ENCODE measurements at regions not wholly inside any gene's neighbourhood (a gene's known extent, or its start where the extent isn't known, plus 50 kb on each side); places are given as distances from the start of the nearest gene placed in this dataset.

- no peak overlapping the region for H2AFZ ChIP-seq
- Mint-ChIP-seq H3K4me3 (no peak overlapping the region), H3K27ac (no peak overlapping the region), H3K36me3 (ENCODE audit: low read depth) (peaks cover 25% of the 10 kb centered on the region), H3K9me3 (peaks cover 19% of the 10 kb centered on the region), H3K4me1 (no peaks in the 10 kb centered on the region), H3K27me3 (ENCODE audit: insufficient read depth, low read depth, poor library complexity) (no peaks in the 10 kb centered on the region)
- no peaks in the 10 kb centered on the region; the same call in none of the 2 replicates for H3K36me3 ChIP-seq (ENCODE audit: insufficient read depth)
- H4K20me1 ChIP-seq (replicated peaks; ENCODE audit: insufficient read depth) = peaks cover 4% of the 10 kb centered on the region; the same call in 1 of the 2 replicates
- TF ChIP-seq POLR2AphosphoS5 (IDR thresholded peaks at IDR 0.05; ENCODE audit: low read depth) (no peak), CREB1 (CRISPR knock-in tag; IDR thresholded peaks at IDR 0.05; ENCODE audit: low read depth) (no peak), NANOG (IDR thresholded peaks at IDR 0.05; ENCODE audit: borderline replicate concordance) (no peak), JUNB (IDR thresholded peaks at IDR 0.05; ENCODE audit: unreplicated experiment) (no peak)
- TF ChIP-seq, protein P1, sequence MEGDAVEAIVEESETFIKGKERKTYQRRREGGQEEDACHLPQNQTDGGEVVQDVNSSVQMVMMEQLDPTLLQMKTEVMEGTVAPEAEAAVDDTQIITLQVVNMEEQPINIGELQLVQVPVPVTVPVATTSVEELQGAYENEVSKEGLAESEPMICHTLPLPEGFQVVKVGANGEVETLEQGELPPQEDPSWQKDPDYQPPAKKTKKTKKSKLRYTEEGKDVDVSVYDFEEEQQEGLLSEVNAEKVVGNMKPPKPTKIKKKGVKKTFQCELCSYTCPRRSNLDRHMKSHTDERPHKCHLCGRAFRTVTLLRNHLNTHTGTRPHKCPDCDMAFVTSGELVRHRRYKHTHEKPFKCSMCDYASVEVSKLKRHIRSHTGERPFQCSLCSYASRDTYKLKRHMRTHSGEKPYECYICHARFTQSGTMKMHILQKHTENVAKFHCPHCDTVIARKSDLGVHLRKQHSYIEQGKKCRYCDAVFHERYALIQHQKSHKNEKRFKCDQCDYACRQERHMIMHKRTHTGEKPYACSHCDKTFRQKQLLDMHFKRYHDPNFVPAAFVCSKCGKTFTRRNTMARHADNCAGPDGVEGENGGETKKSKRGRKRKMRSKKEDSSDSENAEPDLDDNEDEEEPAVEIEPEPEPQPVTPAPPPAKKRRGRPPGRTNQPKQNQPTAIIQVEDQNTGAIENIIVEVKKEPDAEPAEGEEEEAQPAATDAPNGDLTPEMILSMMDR (conservative IDR thresholded peaks at IDR 0.05; ENCODE audit: low read depth in 2 of 2) = no peak
- ATAC-seq = no peak
- no peak overlapping the region for H3K4me2 ChIP-seq
- H3K27ac ChIP-seq (ENCODE audit: low read depth) = no peak overlapping the region
- no peak for DNase-seq (ENCODE audit: low spot score)
- no peaks in the 10 kb centered on the region for H3F3A ChIP-seq (replicated peaks; ENCODE audit: low read depth)
- no peaks in the 10 kb centered on the region; the same call in none of the 2 replicates for H3K79me2 ChIP-seq (replicated peaks; ENCODE audit: insufficient read depth)
- H3K4me3 ChIP-seq = no peak overlapping the region
- H3K4me1 ChIP-seq (ENCODE audit: insufficient read depth) = 0 out of 2 replicates have a peak, but pooled peaks cover 5% of the 10 kb centered on the region
- H3K9me2 ChIP-seq (ENCODE audit: insufficient read depth) = no peaks in the 10 kb centered on the region
- no peaks in the 10 kb centered on the region for H3K27me3 ChIP-seq (ENCODE audit: insufficient read depth)
Observed at GRCh38 chr1:201775380-201775779, 53.6 kb upstream of the IPO9 start.

DNA sequence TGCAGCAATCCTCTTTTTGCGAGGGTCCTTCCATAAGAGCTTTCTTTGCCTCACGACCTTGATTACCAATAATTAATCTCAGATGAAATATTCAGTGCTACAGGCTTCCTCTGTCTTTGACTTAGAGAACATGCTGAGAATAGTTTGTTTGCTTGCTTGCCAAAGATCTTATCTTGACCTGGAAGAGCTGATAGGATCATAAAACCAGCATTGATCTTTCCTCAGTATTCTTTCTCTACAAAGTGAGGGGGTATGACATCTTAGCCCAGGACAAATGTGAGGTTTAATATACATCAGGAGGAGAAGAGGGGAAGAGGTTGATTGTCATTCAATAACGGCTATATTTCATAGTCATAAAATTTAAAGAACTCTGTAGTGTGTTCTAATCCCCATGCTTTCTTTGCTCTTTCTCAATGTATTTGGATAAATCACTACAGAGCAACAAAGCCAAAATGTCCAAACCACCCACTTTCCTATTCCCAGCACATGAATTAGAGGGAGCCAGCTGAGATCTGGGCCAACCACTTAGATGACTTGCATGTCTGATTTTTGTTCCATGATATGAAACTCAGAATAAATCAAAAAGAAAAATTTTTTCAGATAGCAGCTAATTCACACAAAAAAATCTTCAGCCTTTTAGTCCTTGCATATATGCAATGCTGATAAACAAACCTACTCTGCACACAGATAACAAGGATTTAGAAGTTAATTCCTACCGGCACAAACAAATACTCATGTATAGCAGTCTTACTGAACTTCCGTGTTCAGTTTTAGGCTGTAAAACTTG, 50.5 kb upstream of the IPO9 start:
- H3K27me3 Mint-ChIP-seq (ENCODE audit: insufficient read depth, low read depth, poor library complexity) = no peaks in the 10 kb centered on the region
- H3K4me3 Mint-ChIP-seq = no peak overlapping the region
- Histone ChIP-seq H3K27ac (ENCODE audit: low read depth) (no peak overlapping the region), H3K79me2 (replicated peaks; ENCODE audit: insufficient read depth) (no peaks in the 10 kb centered on the region; the same call in none of the 2 replicates), H4K20me1 (replicated peaks; ENCODE audit: insufficient read depth) (peaks cover 4% of the 10 kb centered on the region; the same call in 1 of the 2 replicates), H3K36me3 (ENCODE audit: insufficient read depth) (peaks cover 13% of the 10 kb centered on the region), H3F3A (replicated peaks; ENCODE audit: low read depth) (no peaks in the 10 kb centered on the region), H3K4me2 (no peak overlapping the region), H3K4me3 (no peak overlapping the region), H3K4me1 (ENCODE audit: insufficient read depth) (0 out of 2 replicates have a peak, but pooled peaks cover 5% of the 10 kb centered on the region), H2AFZ (no peak overlapping the region), H3K9me2 (ENCODE audit: insufficient read depth) (no peaks in the 10 kb centered on the region), H3K27me3 (ENCODE audit: insufficient read depth) (no peaks in the 10 kb centered on the region)
- H3K9me3 Mint-ChIP-seq = peaks cover 6% of the 10 kb centered on the region; the same call in 1 of the 3 replicates
- DNase-seq (ENCODE audit: low spot score) = no peak
- ATAC-seq = no peak
- H3K27ac Mint-ChIP-seq = peak overlapping the region; percentile 14; the same call in 1 of the 2 replicates
- H3K36me3 Mint-ChIP-seq (ENCODE audit: low read depth) = peaks cover 37% of the 10 kb centered on the region
- no peaks in the 10 kb centered on the region for H3K4me1 Mint-ChIP-seq
- TF ChIP-seq POLR2AphosphoS5 (IDR thresholded peaks at IDR 0.05; ENCODE audit: low read depth) (no peak), ZNF331 (CRISPR knock-in tag; IDR thresholded peaks at IDR 0.05; ENCODE audit: low read depth) (no peak), JUNB (IDR thresholded peaks at IDR 0.05; ENCODE audit: unreplicated experiment) (no peak), NANOG (IDR thresholded peaks at IDR 0.05; ENCODE audit: borderline replicate concordance) (no peak), EZH2 (IDR thresholded peaks at IDR 0.05; ENCODE audit: low read depth, unreplicated experiment) (no peak), CREB1 (CRISPR knock-in tag; IDR thresholded peaks at IDR 0.05; ENCODE audit: low read depth) (no peak), EZH2phosphoT487 (IDR thresholded peaks at IDR 0.05; ENCODE audit: unreplicated experiment) (no peak), ZNF114 (CRISPR knock-in tag; IDR thresholded peaks at IDR 0.05) (no peak)
- TF ChIP-seq, protein P2, sequence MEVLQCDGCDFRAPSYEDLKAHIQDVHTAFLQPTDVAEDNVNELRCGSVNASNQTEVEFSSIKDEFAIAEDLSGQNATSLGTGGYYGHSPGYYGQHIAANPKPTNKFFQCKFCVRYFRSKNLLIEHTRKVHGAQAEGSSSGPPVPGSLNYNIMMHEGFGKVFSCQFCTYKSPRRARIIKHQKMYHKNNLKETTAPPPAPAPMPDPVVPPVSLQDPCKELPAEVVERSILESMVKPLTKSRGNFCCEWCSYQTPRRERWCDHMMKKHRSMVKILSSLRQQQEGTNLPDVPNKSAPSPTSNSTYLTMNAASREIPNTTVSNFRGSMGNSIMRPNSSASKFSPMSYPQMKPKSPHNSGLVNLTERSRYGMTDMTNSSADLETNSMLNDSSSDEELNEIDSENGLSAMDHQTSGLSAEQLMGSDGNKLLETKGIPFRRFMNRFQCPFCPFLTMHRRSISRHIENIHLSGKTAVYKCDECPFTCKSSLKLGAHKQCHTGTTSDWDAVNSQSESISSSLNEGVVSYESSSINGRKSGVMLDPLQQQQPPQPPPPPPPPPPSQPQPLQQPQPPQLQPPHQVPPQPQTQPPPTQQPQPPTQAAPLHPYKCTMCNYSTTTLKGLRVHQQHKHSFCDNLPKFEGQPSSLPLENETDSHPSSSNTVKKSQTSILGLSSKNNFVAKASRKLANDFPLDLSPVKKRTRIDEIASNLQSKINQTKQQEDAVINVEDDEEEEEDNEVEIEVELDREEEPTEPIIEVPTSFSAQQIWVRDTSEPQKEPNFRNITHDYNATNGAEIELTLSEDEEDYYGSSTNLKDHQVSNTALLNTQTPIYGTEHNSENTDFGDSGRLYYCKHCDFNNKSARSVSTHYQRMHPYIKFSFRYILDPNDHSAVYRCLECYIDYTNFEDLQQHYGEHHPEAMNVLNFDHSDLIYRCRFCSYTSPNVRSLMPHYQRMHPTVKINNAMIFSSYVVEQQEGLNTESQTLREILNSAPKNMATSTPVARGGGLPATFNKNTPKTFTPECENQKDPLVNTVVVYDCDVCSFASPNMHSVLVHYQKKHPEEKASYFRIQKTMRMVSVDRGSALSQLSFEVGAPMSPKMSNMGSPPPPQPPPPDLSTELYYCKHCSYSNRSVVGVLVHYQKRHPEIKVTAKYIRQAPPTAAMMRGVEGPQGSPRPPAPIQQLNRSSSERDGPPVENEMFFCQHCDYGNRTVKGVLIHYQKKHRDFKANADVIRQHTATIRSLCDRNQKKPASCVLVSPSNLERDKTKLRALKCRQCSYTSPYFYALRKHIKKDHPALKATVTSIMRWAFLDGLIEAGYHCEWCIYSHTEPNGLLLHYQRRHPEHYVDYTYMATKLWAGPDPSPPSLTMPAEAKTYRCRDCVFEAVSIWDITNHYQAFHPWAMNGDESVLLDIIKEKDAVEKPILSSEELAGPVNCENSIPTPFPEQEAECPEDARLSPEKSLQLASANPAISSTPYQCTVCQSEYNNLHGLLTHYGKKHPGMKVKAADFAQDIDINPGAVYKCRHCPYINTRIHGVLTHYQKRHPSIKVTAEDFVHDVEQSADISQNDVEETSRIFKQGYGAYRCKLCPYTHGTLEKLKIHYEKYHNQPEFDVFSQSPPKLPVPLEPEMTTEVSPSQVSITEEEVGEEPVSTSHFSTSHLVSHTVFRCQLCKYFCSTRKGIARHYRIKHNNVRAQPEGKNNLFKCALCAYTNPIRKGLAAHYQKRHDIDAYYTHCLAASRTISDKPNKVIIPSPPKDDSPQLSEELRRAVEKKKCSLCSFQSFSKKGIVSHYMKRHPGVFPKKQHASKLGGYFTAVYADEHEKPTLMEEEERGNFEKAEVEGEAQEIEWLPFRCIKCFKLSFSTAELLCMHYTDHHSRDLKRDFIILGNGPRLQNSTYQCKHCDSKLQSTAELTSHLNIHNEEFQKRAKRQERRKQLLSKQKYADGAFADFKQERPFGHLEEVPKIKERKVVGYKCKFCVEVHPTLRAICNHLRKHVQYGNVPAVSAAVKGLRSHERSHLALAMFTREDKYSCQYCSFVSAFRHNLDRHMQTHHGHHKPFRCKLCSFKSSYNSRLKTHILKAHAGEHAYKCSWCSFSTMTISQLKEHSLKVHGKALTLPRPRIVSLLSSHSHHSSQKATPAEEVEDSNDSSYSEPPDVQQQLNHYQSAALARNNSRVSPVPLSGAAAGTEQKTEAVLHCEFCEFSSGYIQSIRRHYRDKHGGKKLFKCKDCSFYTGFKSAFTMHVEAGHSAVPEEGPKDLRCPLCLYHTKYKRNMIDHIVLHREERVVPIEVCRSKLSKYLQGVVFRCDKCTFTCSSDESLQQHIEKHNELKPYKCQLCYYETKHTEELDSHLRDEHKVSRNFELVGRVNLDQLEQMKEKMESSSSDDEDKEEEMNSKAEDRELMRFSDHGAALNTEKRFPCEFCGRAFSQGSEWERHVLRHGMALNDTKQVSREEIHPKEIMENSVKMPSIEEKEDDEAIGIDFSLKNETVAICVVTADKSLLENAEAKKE (CRISPR knock-in tag; IDR thresholded peaks at IDR 0.05) = no peak
- TF ChIP-seq, protein P3, sequence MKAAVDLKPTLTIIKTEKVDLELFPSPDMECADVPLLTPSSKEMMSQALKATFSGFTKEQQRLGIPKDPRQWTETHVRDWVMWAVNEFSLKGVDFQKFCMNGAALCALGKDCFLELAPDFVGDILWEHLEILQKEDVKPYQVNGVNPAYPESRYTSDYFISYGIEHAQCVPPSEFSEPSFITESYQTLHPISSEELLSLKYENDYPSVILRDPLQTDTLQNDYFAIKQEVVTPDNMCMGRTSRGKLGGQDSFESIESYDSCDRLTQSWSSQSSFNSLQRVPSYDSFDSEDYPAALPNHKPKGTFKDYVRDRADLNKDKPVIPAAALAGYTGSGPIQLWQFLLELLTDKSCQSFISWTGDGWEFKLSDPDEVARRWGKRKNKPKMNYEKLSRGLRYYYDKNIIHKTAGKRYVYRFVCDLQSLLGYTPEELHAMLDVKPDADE (IDR thresholded peaks at IDR 0.05) = no peak
